Stimulated activated CD8-positive, alpha-beta memory T cell treated with anti-CD3 and anti-CD28 coated beads, Interleukin-2, amount 100 ng/mL, for 48 hours (primary cell): ENCODE measurements at regions not wholly inside any gene's neighbourhood (a gene's known extent, or its start where the extent isn't known, plus 50 kb on each side); places are given as distances from the start of the nearest gene placed in this dataset.

Experiments
- DNase-seq, 2 donors: peaks; one replicate each; pipeline ENCODE4 v3.0.0-alpha.2; 2020; ENCODE audit warnings: low read depth in 2 of 2

DNA sequence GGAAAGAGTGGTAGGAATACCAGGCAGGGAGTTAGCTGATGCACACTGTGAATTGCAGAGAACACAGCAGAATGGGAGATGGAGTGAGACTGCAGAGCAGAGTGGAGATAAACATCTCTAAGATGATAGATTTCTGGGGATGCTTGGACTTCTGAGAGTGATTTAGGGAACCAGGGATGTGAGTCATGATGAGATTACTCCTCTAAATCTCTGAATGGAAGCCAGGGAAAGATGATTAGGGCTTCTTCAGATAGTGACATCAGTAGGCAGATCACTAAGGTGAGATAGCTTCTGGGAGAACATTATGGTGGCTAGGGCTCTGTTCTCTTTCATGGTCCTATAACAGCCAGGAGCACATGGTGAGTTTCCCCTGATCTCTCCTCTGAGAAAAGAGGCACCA, 501.5 kb upstream of the USP15 start:
- no peak for DNase-seq

DNA sequence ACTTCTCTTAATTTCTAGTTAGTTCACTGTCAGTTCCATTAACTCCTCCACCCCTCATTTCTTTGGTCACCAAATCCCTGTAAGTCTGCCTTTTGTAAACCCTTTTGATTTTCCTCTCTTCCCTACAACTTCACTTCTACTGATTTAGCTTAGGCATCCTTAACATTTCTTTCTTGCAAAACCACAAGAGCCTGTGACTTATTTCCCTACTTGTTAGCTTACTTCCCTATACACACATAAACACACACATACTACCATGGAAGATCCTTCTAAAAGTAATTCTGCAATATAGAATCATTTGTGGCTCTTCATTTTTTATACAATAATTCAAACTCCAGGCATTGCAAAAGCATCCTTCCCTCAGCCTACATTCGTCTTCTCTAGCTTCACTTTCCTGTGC, 494.3 kb upstream of the USP15 start:
- no peak for DNase-seq

DNA sequence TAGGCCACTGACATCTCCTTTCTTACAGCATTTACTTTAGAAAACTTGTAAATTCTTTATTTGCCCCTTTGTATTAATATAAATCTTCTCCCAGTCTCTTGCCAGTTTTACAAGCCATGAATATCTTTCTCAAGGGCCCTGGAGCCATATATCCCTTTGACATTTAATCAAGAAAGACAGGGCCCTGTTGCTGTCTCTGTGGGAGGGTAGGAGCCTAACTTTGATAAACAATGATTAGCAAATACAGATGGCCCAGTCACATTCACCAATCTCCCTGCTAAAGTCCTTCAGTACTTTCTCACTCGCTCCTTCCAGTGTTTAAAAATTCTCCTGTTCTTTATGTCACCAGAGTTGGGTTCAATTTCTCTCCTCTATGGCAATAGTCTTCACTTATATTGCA, 479.8 kb upstream of the USP15 start:
- DNase-seq: no peak

DNA sequence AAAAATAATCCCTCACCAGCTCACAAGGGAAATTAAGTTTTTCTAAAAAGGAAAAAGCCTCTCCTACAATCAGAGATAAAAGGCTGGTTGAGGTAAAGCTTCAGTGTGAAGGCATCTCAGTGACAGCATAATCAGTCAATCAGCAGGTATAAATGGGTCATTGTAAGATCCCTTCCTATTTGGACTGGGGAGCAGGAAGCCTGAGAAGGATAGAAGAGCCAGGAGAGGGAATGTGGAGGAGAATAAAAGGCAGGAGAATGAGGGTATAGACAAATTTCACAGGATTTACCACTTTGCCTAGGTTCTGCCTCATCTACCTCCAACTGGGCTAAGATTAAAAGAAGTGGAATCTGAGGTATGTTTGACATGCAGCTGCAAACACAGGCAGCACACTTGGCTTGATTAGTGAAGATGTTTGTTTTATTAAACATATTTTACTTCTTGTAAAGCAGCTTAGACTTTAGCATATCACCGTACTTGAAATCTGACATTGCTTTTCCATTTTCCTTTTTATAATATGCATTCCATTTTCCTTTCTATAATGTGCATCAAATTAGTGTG, 479.1 kb upstream of the USP15 start:
- no peak for DNase-seq

DNA sequence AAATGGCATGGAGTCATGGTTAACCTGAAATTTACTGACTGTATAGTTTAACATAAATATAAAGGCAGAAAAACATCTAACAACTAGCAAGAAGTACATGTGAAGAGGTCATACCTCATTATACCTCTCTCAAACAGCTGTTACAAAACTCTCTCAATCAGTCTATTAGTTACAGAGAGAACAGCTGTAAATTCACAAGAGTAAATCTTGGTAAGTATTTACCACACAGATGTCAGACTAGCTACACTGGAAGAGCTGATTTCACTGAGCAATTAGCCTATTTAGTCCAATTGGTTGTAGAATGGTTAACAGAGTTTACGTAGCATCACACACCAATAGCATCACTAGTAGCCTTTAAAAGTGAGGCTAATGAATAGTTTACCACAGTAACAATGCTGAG, 463.4 kb upstream of the USP15 start:
- no peak for DNase-seq

DNA sequence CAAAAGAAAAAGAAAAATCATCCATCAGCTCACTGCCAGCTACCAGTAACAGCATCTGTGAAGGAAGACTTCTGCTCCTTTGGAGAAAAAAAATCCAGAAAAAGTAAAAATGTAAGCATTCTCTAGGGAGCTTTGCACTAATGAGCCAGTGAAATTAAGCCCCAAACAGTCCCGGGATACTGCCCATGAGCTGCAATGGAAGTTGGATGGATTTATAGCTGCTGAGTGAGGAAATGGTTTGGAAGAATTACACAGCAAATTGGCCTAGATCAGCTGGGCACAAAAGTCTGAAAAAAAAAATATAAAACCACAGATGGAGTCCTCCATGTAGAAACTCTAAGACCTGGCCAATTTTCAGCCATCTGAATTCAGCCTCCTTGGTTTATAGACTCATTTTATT, 462.9 kb upstream of the USP15 start:
- no peak for DNase-seq

DNA sequence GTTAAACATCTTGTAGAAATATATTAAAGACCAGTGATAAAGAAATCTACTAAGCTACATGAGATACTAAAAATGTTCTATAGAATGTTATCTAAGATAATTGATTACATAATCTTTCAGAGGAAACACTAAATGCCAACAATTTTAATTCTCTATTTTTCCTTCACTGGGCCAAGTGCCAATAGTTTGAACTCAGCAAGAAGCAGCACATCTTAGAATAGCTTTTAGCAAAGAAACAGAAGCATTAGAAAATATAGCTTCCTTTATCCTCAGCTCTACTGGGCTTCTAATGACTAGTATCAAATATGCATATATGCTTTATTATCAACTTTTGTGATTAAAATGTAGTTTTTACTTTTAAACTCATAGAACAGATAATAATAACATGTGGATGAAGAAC, 461.4 kb upstream of the USP15 start:
- DNase-seq: no peak

DNA sequence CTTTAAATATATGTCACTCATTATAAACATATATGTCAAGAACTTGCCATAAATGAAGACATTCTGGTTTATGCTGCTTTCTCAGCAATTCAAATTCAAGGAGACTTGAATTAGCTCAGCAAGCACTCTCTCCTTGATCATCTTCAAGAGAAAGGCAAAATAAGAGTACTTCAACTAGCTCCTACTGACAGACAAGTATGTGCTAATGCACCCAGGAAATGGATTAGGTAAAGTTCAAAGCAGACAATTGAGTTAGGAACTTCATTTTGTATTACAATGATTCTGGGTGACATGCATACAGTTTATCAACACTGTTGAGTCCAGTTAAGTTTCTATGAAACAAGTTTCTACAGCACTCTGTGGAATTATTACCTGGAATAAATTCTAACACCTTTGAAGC, 455.9 kb upstream of the USP15 start:
- no peak for DNase-seq

DNA sequence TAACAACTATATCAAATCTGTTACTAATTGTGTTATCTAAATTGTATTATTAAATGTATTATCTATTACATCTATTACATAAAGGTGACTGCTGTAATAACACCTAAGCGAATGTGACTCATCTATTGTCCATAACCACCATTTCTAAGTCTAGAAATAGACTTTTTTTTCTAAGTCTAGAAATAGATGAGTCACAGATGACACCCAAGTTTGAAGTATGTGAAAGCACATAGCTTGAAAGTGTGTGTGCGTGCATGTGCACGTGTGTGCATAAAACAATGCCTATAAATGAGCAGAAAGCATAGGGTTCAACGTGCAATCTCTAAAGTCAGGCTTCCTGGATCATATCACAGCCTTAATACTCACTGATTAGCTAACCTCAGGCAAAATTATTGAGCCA, 451.3 kb upstream of the USP15 start:
- DNase-seq: no peak

DNA sequence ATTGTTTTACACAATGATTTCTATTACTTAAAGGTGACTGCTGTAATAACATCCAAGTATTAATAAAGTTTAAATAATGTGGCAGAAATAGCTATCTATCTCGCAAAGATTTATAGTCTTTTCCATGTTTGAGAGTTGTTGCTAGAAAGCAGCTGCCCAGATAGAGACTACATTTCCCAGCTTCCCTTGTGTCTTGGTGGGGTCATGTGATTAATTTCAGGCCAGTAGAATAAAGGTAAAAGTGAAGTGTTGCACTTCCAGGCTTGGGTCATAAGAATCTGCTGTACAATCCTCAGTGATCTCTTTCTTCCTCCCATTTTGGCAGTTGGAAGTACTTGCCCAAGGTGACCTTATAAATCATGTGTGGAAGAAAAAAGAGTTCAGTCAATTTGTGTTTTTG, 449.7 kb upstream of the USP15 start:
- DNase-seq: no peak

DNA sequence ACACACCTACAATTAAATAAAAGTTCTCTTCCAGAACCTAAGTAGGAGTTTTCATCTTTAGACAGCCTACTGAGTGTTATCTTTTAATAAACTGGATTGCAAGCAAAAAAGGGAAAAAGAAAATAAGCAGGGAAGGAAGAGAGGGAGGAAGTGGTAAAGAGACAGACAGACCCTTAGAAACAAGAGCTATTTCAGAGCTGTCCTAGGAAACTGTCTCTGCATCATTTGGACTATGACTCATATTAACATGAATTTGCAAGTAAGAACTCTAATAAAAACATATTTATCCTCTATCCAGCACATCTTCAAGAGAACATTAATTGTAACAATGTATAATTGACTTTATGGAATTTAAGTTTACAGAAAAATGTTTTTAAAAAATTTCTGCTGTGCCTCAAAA, 438.8 kb upstream of the USP15 start:
- no peak for DNase-seq

DNA sequence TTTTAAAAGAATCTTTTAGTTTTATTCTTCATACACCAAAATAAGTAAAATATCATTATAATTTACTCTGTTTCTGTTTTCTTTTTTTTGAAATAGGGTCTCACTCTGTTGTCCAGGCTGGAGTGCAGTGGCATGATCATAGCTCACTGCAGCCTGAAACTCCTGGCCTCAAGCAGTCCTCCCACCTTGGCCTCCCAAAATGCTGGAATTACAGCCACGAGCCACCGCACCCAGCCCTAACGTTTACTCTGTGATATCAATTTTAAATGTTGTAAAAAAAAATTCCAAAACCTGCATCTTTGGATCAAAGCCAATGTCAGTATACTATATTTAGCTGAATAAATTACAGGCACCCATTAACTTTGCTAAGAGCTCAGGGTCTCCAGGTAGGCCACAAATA, 437.1 kb upstream of the USP15 start:
- no peak for DNase-seq

DNA sequence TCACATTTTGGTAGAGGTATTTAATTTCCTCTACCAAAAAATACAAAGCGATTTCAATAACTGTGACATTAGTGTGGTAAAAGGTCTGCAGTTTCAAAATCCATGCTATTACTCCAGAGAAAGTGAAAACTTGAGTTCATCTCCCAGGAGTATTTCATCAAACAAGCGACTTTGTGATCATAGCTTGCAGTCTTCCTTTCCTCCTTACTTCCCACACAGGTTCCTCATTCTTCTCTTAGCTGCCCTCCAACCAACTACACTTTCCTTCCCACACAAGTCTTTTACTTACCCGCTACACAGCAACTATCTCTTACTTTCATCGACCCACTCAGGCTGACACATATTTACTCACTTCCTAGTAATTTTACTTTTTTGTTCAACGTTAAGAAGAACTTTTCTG, 413.4 kb upstream of the USP15 start:
- DNase-seq: no peak

DNA sequence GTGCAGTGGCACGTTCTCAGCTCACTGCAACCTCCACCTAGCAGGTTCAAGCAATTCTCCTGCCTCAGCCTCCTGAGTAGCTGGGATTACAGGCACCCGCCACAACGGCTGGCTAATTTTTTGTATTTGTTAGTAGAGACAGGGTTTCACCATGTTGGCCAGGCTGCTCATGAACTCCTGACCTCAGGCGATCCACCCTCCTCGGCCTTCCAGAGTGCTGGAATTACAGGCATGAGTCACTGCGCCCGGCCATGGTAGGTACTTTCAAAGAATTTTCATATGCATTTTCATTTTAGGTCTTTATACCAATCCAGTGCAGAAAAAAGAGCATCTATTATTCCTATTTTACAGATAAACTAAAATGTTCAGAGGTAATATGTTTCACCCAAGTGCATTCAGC, 411.3 kb upstream of the USP15 start:
- DNase-seq: no peak

DNA sequence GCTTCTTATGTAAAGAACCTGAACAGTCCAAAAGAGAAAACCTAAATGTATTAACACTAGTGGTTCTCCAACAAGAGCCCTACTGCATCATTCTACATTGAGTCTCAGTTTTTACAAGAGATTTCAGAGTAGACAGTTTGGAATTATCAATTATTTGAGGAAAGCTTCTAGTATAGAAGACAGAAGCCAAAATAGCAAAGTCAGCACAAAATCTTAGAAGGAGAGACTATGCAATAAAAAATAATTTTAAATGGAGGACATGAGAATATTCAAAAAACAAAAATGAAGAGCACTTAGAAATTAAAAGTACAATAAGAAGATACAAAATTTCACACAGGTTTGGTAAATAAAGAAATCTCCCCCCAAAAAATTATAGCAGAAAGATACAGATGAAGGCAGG, 406.3 kb upstream of the USP15 start:
- no peak for DNase-seq

DNA sequence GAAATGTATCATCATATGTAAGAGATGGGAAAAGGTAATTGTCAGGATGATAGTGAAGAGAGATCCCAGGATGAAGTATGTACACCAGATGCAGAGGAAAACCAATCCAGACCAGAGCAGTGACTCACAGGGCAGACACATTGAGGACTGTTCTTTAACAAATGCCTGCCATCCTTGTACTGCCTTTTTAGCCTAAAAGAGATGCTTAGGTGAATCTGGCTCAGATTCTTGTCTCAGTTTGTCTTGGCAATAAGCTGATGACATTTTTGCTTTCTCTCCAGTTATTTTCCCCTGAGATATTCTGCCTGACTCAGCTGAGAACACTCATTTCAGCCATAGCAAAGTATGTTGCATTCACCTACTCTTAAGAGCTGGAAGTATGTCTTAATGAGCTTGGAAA, 405.3 kb upstream of the USP15 start:
- DNase-seq: no peak

DNA sequence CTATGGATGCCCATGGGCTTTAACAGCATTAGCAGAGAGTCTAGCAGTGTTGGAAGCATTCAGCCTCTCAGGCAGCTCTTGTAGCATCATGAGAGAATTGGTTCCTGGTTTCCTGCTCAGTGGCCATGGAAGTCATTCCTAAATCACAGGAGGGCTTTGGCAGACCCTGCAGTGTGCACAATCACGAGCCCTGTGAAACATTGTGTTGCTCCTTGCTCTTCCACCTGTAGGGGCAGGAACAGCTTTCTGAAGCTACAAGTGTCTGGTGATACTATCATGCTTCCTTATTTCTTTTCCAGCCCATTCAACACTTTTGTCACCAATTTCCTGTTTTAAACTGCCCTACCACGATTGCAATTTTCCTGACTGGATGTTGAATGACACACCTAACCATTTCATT, 402.2 kb upstream of the USP15 start:
- DNase-seq: no peak

DNA sequence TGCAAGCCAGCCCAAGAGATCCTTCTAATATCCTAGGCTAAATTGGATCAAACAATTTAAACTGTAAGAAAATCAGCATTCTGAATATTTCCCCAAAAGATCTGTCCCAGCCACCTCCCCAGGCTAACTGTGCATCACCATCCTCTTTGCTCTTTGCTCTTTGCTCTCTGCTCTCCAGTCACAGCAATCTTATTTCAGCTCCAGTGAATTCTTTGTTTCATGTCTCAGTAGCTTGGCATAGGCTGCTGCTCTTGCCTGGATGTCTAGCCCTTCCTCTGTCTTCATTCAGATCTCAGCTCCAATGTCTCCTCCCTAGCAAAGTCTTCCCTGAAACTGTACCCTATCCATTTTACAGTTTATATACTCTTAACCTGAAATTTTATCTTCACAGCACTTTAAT, 399.8 kb upstream of the USP15 start:
- DNase-seq: no peak

DNA sequence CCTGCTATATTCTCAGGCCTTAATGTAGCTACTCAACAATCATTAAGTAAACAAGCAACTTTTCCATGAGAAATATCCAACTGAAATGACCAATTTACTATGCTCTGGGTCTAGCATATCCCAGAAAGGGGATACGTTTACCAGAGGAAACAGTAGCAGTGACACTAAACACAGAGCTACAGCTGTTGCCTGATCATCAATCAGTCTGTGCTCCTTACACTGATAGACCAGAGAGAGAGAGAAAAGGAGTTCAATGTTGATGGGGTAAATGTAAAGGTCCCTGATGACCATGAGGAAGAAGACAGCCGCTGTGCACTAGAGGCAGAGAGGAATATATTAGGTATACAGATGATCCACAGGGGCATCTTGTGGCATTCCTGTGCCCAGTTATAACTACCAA, 397.2 kb upstream of the USP15 start:
- DNase-seq: no peak

DNA sequence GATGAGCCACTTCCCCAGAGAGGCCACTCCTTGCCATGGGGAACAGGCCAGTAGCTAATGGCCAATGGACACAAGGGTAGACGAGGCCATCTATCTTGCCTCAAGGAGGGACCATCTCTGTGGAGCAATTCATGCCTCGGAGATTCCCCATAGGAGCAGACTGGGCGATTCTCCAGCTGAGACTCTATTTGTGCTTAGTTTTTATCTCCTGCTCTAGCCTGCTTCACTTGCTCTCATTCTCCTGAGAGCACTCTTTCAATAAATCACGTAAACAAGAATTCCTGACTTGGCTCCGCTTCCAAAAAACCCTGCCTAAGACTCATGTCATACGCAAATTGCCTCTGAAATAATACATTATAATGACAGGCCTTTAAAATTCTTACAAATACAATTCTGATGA, 396.4 kb upstream of the USP15 start:
- no peak for DNase-seq

DNA sequence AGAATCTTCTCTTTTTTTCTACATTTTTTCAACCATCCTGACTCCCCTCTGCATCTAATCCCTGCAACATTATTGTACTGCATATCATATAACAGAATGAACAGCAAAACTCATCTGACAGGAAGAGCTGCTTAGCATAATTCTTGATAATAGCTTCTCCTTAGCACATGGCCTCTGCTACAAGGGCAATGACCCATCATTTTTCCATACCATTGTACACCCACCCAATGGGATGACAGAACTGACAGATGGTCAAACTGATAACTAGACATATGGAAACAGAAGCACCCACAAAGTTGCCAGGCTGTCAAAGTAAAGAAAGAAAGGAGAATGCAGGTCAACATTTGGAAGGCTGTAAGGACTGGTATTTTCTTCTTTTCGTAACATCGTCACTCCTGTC, 390.4 kb upstream of the USP15 start:
- DNase-seq: no peak

DNA sequence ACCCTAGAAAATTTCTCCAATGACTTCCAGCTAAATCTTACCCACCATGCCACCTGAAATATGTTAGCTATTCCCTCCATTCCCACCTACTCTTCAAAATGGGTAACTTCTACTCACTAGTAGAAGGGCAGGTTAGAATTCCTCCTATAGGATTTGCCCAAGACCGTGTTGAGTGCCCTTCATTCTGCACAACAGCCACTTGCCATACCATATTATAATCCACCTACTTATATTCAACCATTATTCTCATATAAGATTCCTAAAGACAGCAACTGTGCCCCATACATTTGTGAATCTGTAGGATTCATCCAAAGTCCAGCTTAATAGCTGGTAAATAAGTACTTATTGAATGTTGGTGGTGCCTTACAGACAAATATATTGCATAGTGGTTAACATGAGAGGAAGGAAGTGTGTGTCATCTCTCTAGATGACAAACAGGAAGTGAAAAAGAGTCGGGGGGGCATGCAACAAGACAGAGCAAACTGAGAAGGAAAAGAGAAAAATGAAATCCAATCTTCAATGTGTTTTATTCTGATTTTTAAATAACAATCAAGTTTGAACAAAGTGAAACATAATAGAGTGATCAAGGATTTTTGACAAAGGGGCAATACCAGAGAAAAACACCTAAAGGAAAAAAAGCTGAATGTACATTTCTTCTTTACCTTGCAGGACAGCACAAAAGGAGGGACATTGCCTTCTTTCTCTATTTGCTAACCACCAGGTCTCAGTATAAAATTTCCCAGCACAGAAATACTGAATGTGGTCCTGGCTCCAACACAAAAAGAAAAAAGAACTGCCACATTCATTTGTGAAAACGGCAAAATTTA, 389.3 kb upstream of the USP15 start:
- DNase-seq: no peak

DNA sequence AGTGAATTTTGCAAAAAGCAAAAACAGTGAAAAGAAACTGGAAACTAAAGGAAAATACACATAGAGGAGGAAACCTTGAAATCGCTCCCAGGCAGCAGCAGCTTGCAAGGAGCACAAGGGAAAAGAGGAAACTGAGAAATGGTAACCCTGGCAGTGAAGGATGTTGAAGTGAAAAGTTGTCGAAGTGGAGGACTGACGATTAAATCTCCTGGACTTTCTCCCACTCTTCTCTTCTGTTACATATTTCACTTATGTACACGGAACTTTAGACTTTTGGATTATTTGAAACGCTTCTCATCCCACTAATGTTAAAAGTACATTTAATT, 388.8 kb upstream of the USP15 start:
- no peak for DNase-seq

DNA sequence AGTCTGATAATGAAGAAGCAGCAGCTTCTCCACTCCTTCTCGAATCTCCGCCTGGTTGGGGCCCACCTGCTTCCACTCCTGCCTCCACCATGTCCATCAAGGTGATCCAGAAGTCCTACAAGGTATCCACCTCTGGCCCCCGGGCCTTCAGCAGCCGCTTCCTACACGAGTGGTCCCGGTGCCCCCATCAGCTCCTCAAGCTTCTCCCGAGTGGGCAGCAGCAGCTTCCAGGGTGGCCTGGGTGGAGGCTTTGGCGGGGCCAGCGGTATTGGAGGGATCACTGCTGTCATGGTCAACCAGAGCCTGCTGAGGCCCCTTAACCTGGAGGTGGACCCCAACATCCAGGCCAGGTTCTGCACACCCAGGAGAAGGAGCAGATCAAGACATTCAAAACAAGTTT, 381.0 kb upstream of the USP15 start:
- DNase-seq: no peak
